Activated CD8-positive, alpha-beta T cell treated with anti-CD3 and anti-CD28 coated beads, Interleukin-2, amount 10 ng/mL, durations not matched to agents 7 days and 5 days (primary cell): ENCODE measurements at regions not wholly inside any gene's neighbourhood (a gene's known extent, or its start where the extent isn't known, plus 50 kb on each side); places are given as distances from the start of the nearest gene placed in this dataset.

Experiments
- ATAC-seq: fragments of 150-1000 bp; cut with Tn5 transposase; one replicate; pipeline ENCODE4 v1.10.0; 2021; ENCODE audit warnings: moderate library complexity
- CTCF ChIA-PET: fragments of 350-600 bp; sonication (Branson Sonifier 250); formaldehyde crosslinking; loops from one replicate; lab custom pipeline; 2021; ENCODE audit warnings: antibody characterized with exemption; lab: Charles Lee
- POLR2A ChIA-PET: fragments of 350-600 bp; sonication (Branson Sonifier 250); formaldehyde crosslinking; loops from one replicate; lab custom pipeline; 2021; ENCODE audit warnings: antibody characterized with exemption; lab: Charles Lee
- DNase-seq: peaks from one replicate; pipeline ENCODE4 v3.0.0-alpha.2; 2020
- H3K27ac Mint-ChIP-seq: one replicate; pipeline ENCODE4 v1.8.0; 2021; ENCODE audit warnings: mild to moderate bottlenecking, mixed read lengths
- H3K27me3 Mint-ChIP-seq: one replicate; pipeline ENCODE4 v1.8.0; 2021; ENCODE audit warnings: low read depth, mixed read lengths
- H3K36me3 Mint-ChIP-seq: one replicate; pipeline ENCODE4 v1.8.0; 2021; ENCODE audit warnings: low read depth, mixed read lengths
- H3K4me1 Mint-ChIP-seq: one replicate; pipeline ENCODE4 v1.8.0; 2021; ENCODE audit warnings: low read depth, mixed read lengths
- H3K4me3 Mint-ChIP-seq: one replicate; pipeline ENCODE4 v1.8.0; 2021; ENCODE audit warnings: mild to moderate bottlenecking, mixed read lengths
- H3K9me3 Mint-ChIP-seq: one replicate; pipeline ENCODE4 v1.8.0; 2022; ENCODE audit warnings: mixed read lengths; ENCODE audit not compliant: insufficient read depth

GRCh38 chr2:235131334-235132305 lies 179.8 kb downstream of the SH3BP4 start:
- H3K9me3 Mint-ChIP-seq = no peaks in the 10 kb centered on the region
- no peaks in the 10 kb centered on the region for H3K4me1 Mint-ChIP-seq
- no peak overlapping the region for H3K4me3 Mint-ChIP-seq
- no peak for ATAC-seq
- ChIA-PET POLR2A (no interaction called here), CTCF (no interaction called here)
- H3K27me3 Mint-ChIP-seq = no peaks in the 10 kb centered on the region
- DNase-seq = no peak
- H3K36me3 Mint-ChIP-seq = no peaks in the 10 kb centered on the region
- no peak overlapping the region for H3K27ac Mint-ChIP-seq

- H3K36me3 Mint-ChIP-seq = no peaks in the 10 kb centered on the region
- H3K27me3 Mint-ChIP-seq = no peaks in the 10 kb centered on the region
- DNase-seq (no peak), ATAC-seq (no peak)
- H3K4me1 Mint-ChIP-seq = no peaks in the 10 kb centered on the region
- no peak overlapping the region for H3K4me3 Mint-ChIP-seq
- POLR2A ChIA-PET = no interaction called here
- no peaks in the 10 kb centered on the region for H3K9me3 Mint-ChIP-seq
- CTCF ChIA-PET = no interaction called here
- H3K27ac Mint-ChIP-seq = no peak overlapping the region
These were observed 180.8 kb downstream of the SH3BP4 start for GRCh38 chr2:235132651-235133050.

GRCh38 chr2:235133837-235134236 lies 182.0 kb downstream of the SH3BP4 start:
- CTCF ChIA-PET = no interaction called here
- POLR2A ChIA-PET = no interaction called here
- H3K4me1 Mint-ChIP-seq = no peaks in the 10 kb centered on the region
- no peaks in the 10 kb centered on the region for H3K9me3 Mint-ChIP-seq
- no peak overlapping the region for H3K4me3 Mint-ChIP-seq
- ATAC-seq (no peak), DNase-seq (no peak)
- H3K27ac Mint-ChIP-seq = no peak overlapping the region
- H3K27me3 Mint-ChIP-seq = no peaks in the 10 kb centered on the region
- H3K36me3 Mint-ChIP-seq = no peaks in the 10 kb centered on the region

GRCh38 chr2:235134420-235134819 lies 182.6 kb downstream of the SH3BP4 start:
- H3K27me3 Mint-ChIP-seq = no peaks in the 10 kb centered on the region
- H3K4me1 Mint-ChIP-seq = no peaks in the 10 kb centered on the region
- H3K27ac Mint-ChIP-seq = no peak overlapping the region
- no peaks in the 10 kb centered on the region for H3K36me3 Mint-ChIP-seq
- H3K4me3 Mint-ChIP-seq = no peak overlapping the region
- DNase-seq (no peak), ATAC-seq (no peak)
- ChIA-PET CTCF (no interaction called here), POLR2A (no interaction called here)
- no peaks in the 10 kb centered on the region for H3K9me3 Mint-ChIP-seq

GRCh38 chr2:235135195-235135965 lies 183.6 kb downstream of the SH3BP4 start:
- ATAC-seq (no peak), DNase-seq (no peak)
- Mint-ChIP-seq H3K9me3 (no peaks in the 10 kb centered on the region), H3K36me3 (no peaks in the 10 kb centered on the region), H3K27me3 (no peaks in the 10 kb centered on the region), H3K4me3 (no peak overlapping the region), H3K27ac (no peak overlapping the region), H3K4me1 (no peaks in the 10 kb centered on the region)
- CTCF ChIA-PET = interaction anchor here (1.2 kb wide), 2 partner anchors 13 to 458 kb away, joined by 4 to 5 read pairs; no protein-coding TSS in a partner anchor
- POLR2A ChIA-PET = no interaction called here

- no peak overlapping the region for H3K27ac Mint-ChIP-seq
- no peak for ATAC-seq
- no peak overlapping the region for H3K4me3 Mint-ChIP-seq
- POLR2A ChIA-PET = no interaction called here
- CTCF ChIA-PET = interaction anchor here (1.2 kb wide), 2 partner anchors 12 to 457 kb away, joined by 4 to 5 read pairs; no protein-coding TSS in a partner anchor
- no peaks in the 10 kb centered on the region for H3K4me1 Mint-ChIP-seq
- no peaks in the 10 kb centered on the region for H3K27me3 Mint-ChIP-seq
- H3K36me3 Mint-ChIP-seq = no peaks in the 10 kb centered on the region
- peak; percentile 56 for DNase-seq
- H3K9me3 Mint-ChIP-seq = no peaks in the 10 kb centered on the region
These were observed 184.3 kb downstream of the SH3BP4 start for GRCh38 chr2:235135990-235136561.

- DNase-seq (no peak), ATAC-seq (no peak)
- Mint-ChIP-seq H3K4me3 (no peak overlapping the region), H3K36me3 (no peaks in the 10 kb centered on the region), H3K4me1 (no peaks in the 10 kb centered on the region), H3K27me3 (no peaks in the 10 kb centered on the region), H3K9me3 (no peaks in the 10 kb centered on the region), H3K27ac (no peak overlapping the region)
- ChIA-PET CTCF (interaction anchor here (0.9 kb wide), 1 partner anchor 457 kb away, joined by 3 read pairs; no protein-coding TSS in a partner anchor), POLR2A (no interaction called here)
These were observed 186.5 kb downstream of the SH3BP4 start for GRCh38 chr2:235138339-235138738.

GRCh38 chr2:235139956-235140800 lies 188.4 kb downstream of the SH3BP4 start:
- Mint-ChIP-seq H3K27ac (no peak overlapping the region), H3K36me3 (no peaks in the 10 kb centered on the region), H3K9me3 (no peaks in the 10 kb centered on the region), H3K4me3 (no peak overlapping the region), H3K4me1 (no peaks in the 10 kb centered on the region), H3K27me3 (no peaks in the 10 kb centered on the region)
- CTCF ChIA-PET = no interaction called here
- no peak for ATAC-seq
- DNase-seq = no peak
- POLR2A ChIA-PET = no interaction called here

- DNase-seq (no peak), ATAC-seq (no peak)
- ChIA-PET POLR2A (no interaction called here), CTCF (no interaction called here)
- H3K4me3 Mint-ChIP-seq = no peak overlapping the region
- H3K27ac Mint-ChIP-seq = no peak overlapping the region
- H3K9me3 Mint-ChIP-seq = no peaks in the 10 kb centered on the region
- H3K36me3 Mint-ChIP-seq = no peaks in the 10 kb centered on the region
- no peaks in the 10 kb centered on the region for H3K27me3 Mint-ChIP-seq
- H3K4me1 Mint-ChIP-seq = no peaks in the 10 kb centered on the region
These were observed 188.9 kb downstream of the SH3BP4 start for GRCh38 chr2:235140801-235141081.

- H3K9me3 Mint-ChIP-seq = no peaks in the 10 kb centered on the region
- H3K27me3 Mint-ChIP-seq = no peaks in the 10 kb centered on the region
- H3K4me1 Mint-ChIP-seq = no peaks in the 10 kb centered on the region
- no peak overlapping the region for H3K27ac Mint-ChIP-seq
- no peak for ATAC-seq
- no peaks in the 10 kb centered on the region for H3K36me3 Mint-ChIP-seq
- CTCF ChIA-PET = no interaction called here
- no peak overlapping the region for H3K4me3 Mint-ChIP-seq
- POLR2A ChIA-PET = no interaction called here
- DNase-seq = no peak
These were observed 189.8 kb downstream of the SH3BP4 start for GRCh38 chr2:235141411-235142128.

GRCh38 chr2:235142601-235143000 lies 190.8 kb downstream of the SH3BP4 start:
- CTCF ChIA-PET = no interaction called here
- Mint-ChIP-seq H3K9me3 (no peaks in the 10 kb centered on the region), H3K4me1 (no peaks in the 10 kb centered on the region), H3K27me3 (no peaks in the 10 kb centered on the region), H3K36me3 (no peaks in the 10 kb centered on the region), H3K4me3 (no peak overlapping the region), H3K27ac (no peak overlapping the region)
- no peak for ATAC-seq
- POLR2A ChIA-PET = interaction anchor here (0.5 kb wide), 1 partner anchor 21 kb away, joined by 3 read pairs; no protein-coding TSS in a partner anchor
- no peak for DNase-seq
